OCI-LY7 (cell line): ENCODE measurements at regions not wholly inside any gene's neighbourhood (a gene's known extent, or its start where the extent isn't known, plus 50 kb on each side); places are given as distances from the start of the nearest gene placed in this dataset.

ENCODE experiments used
- BruUV-seq: library from RNA; stranded (reverse); fragments of 400-500 nt; replicated peaks from 2 replicates; lab custom pipeline; 2021; lab: Mats Ljungman, UMichigan
- CTCF ChIA-PET: fragments of 300-600 bp; sonication (Branson Sonifier 250); formaldehyde crosslinking; loops from one replicate; lab custom pipeline; 2022; ENCODE audit warnings: antibody characterized with exemption; ENCODE audit not compliant: unreplicated experiment; lab: Charles Lee
- POLR2A ChIA-PET: fragments of 300-600 bp; sonication (Branson Sonifier 250); formaldehyde crosslinking; loops from one replicate; lab custom pipeline; 2022; ENCODE audit warnings: antibody characterized with exemption; lab: Charles Lee
- DNase-seq: peaks from one replicate; pipeline ENCODE4 v3.0.0-alpha.2; 2015; ENCODE audit warnings: low spot score
- H2AFZ ChIP-seq: fragments of 200-600 bp; sonication (generic), shearing (Covaris generic); 2 replicates; pipeline ENCODE4 v1.6.1; 2014; ENCODE audit warnings: mild to moderate bottlenecking, antibody characterized with exemption, low read length, moderate library complexity
- H3K27ac ChIP-seq: fragments of 200-600 bp; sonication (generic); 2 replicates; pipeline ENCODE4 v1.5.1; 2014; ENCODE audit warnings: mixed run types, low read depth, mild to moderate bottlenecking, moderate library complexity, low read length, inconsistent platforms; ENCODE audit not compliant: poor library complexity, severe bottlenecking
- H3K36me3 ChIP-seq: fragments of 200-600 bp; sonication (generic); 2 replicates; pipeline ENCODE4 v1.6.1; 2014; ENCODE audit warnings: mild to moderate bottlenecking, antibody characterized with exemption, low read length, moderate library complexity, mixed read lengths; ENCODE audit not compliant: insufficient read depth
- H3K4me1 ChIP-seq: fragments of 200-600 bp; sonication (generic); 2 replicates; pipeline ENCODE4 v1.5.1; 2014; ENCODE audit warnings: mild to moderate bottlenecking, low read length; ENCODE audit not compliant: insufficient read depth, poor library complexity, severe bottlenecking
- H3K4me2 ChIP-seq: fragments of 200-600 bp; sonication (generic); 2 replicates; pipeline ENCODE4 v1.6.1; 2014; ENCODE audit warnings: mild to moderate bottlenecking, low read length
- H3K4me3 ChIP-seq: fragments of 200-600 bp; sonication (generic); 2 replicates; pipeline ENCODE4 v1.5.1; 2014; ENCODE audit warnings: mild to moderate bottlenecking, low read depth, low read length; ENCODE audit not compliant: poor library complexity, severe bottlenecking
- H3K79me2 ChIP-seq: fragments of 200-600 bp; sonication (generic); 2 replicates; pipeline ENCODE4 v1.6.1; 2016; ENCODE audit warnings: low read depth, mild to moderate bottlenecking, low read length, moderate library complexity, mixed read lengths; ENCODE audit not compliant: insufficient read depth
- H3K9me2 ChIP-seq: fragments of 200-600 bp; sonication (generic); 2 replicates; pipeline ENCODE4 v1.6.1; 2016; ENCODE audit warnings: mild to moderate bottlenecking, low read length, mixed read lengths; ENCODE audit not compliant: insufficient read depth
- H3K9me3 ChIP-seq: fragments of 200-600 bp; sonication (generic); 2 replicates; pipeline ENCODE4 v1.6.1; 2014; ENCODE audit warnings: mild to moderate bottlenecking, mixed run types, low read length, mixed read lengths
- H4K20me1 ChIP-seq: fragments of 200-600 bp; sonication (generic); 2 replicates; pipeline ENCODE4 v1.6.1; 2014; ENCODE audit warnings: mild to moderate bottlenecking, antibody characterized with exemption, low read length, moderate library complexity, mixed read lengths; ENCODE audit not compliant: insufficient read depth
- EZH2phosphoT487 ChIP-seq: fragments of 200-600 bp; sonication (generic); IDR thresholded peaks from 2 replicates; pipeline ENCODE4 v1.6.1; 2018; ENCODE audit warnings: low read depth, borderline replicate concordance, mild to moderate bottlenecking, mixed run types, antibody characterized with exemption, low read length, moderate library complexity, mixed read lengths
- intact Hi-C: fragments of 100-400 bp; cut with micrococcal nuclease; formaldehyde crosslinking; loops from one replicate; pipeline ENCODE4 v1.10.0; 2022; ENCODE audit not compliant: unreplicated experiment
- TF ChIP-seq, protein P1 (sequence below): fragments of 200-600 bp; sonication (generic); conservative IDR thresholded peaks from 2 replicates; pipeline ENCODE4 v1.5.1; 2014; ENCODE audit warnings: mild to moderate bottlenecking, antibody characterized with exemption, low read length, moderate library complexity, mixed read lengths

GRCh38 chr16:64455275-64455674, 666.6 kb downstream of the CDH11 start:
- ChIA-PET POLR2A (no interaction called here), CTCF (no interaction called here)
- intact Hi-C loops, result loop anchor here (1.0 to 5.0 kb wide), 2 partner anchors 133 to 366 kb away; no protein-coding TSS in a partner anchor
- TF ChIP-seq, protein P1, sequence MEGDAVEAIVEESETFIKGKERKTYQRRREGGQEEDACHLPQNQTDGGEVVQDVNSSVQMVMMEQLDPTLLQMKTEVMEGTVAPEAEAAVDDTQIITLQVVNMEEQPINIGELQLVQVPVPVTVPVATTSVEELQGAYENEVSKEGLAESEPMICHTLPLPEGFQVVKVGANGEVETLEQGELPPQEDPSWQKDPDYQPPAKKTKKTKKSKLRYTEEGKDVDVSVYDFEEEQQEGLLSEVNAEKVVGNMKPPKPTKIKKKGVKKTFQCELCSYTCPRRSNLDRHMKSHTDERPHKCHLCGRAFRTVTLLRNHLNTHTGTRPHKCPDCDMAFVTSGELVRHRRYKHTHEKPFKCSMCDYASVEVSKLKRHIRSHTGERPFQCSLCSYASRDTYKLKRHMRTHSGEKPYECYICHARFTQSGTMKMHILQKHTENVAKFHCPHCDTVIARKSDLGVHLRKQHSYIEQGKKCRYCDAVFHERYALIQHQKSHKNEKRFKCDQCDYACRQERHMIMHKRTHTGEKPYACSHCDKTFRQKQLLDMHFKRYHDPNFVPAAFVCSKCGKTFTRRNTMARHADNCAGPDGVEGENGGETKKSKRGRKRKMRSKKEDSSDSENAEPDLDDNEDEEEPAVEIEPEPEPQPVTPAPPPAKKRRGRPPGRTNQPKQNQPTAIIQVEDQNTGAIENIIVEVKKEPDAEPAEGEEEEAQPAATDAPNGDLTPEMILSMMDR, result peak; percentile 78
- TF ChIP-seq EZH2phosphoT487, result no peak
- H3K27ac ChIP-seq, result no peak overlapping the region
- H3K79me2 ChIP-seq, result no peaks in the 10 kb centered on the region
- H3K4me3 ChIP-seq, result no peak overlapping the region
- H3K9me3 ChIP-seq, result peaks cover 2% of the 10 kb centered on the region; the same call in 1 of the 2 replicates
- BruUV-seq, result no TSS peak
- DNase-seq, result peak; percentile 39
- H3K36me3 ChIP-seq, result no peaks in the 10 kb centered on the region
- H2AFZ ChIP-seq, result peak overlapping the region; percentile 55; the same call in 1 of the 2 replicates
- no peaks in the 10 kb centered on the region for H4K20me1 ChIP-seq
- H3K4me1 ChIP-seq, result peaks cover 13% of the 10 kb centered on the region
- H3K9me2 ChIP-seq, result no peaks in the 10 kb centered on the region
- H3K4me2 ChIP-seq, result no peak overlapping the region

- CTCF ChIA-PET, result no interaction called here
- peak overlapping the region; percentile 67 for H2AFZ ChIP-seq
Measured at GRCh38 chr16:64453646-64454045, 668.2 kb downstream of the CDH11 start.

DNA sequence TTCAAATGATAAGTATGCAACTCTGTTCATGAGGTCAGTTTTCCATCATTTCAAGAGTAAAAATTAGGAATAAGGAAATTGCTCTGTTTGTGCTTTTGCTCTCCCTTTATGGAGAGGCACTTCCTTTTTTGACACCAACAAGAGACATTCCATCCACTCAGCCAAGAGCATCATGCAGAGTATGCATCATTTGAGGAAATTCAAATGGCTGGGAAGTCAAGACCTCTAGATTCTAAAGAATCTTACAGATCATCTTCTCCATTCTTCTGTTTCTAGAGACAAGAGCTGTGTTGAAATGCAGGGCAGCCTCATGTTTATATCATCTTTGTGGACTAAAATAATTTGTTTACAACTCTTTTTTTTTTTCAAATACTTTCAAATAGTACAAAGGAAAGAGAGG, 669.4 kb downstream of the CDH11 start:
- TF ChIP-seq EZH2phosphoT487, result no peak
- TF ChIP-seq, protein P1, result no peak
- intact Hi-C loops, result no loop called here
- H4K20me1 ChIP-seq, result no peaks in the 10 kb centered on the region

More at GRCh38 chr16:64453646-64454045, 668.2 kb downstream of the CDH11 start:
- POLR2A ChIA-PET, result interaction anchor here (1.5 kb wide), 1 partner anchor 11 kb away, joined by 3 read pairs; no protein-coding TSS in a partner anchor
- TF ChIP-seq, protein P1, result no peak
- no peak for TF ChIP-seq EZH2phosphoT487
- Histone ChIP-seq H3K4me2 (no peak overlapping the region), H3K79me2 (no peaks in the 10 kb centered on the region), H3K4me1 (peaks cover 13% of the 10 kb centered on the region), H3K9me3 (peaks cover 4% of the 10 kb centered on the region; the same call in 1 of the 2 replicates), H3K27ac (no peak overlapping the region), H3K4me3 (no peak overlapping the region), H4K20me1 (no peaks in the 10 kb centered on the region), H3K9me2 (no peaks in the 10 kb centered on the region), H3K36me3 (no peaks in the 10 kb centered on the region; the same call in 1 of the 2 replicates)
- no TSS peak for BruUV-seq
- no peak for DNase-seq
- intact Hi-C loops, result no loop called here

More for the DNA sequence above, 669.4 kb downstream of the CDH11 start:
- Histone ChIP-seq H3K4me1 (peaks cover 13% of the 10 kb centered on the region), H3K36me3 (no peaks in the 10 kb centered on the region; the same call in 1 of the 2 replicates), H3K9me3 (peaks cover 4% of the 10 kb centered on the region; the same call in 1 of the 2 replicates), H3K79me2 (no peaks in the 10 kb centered on the region), H2AFZ (no peak overlapping the region), H3K4me2 (no peak overlapping the region), H3K9me2 (no peaks in the 10 kb centered on the region), H3K4me3 (no peak overlapping the region), H3K27ac (no peak overlapping the region)
- BruUV-seq, result no TSS peak
- DNase-seq, result no peak
- ChIA-PET POLR2A (interaction anchor here (0.6 to 1.5 kb wide), 8 partner anchors 11 to 627 kb away, joined by 3 to 6 read pairs (median 3); no protein-coding TSS in a partner anchor), CTCF (no interaction called here)
